Smooth muscle cell (in vitro differentiated cells): ENCODE measurements at regions not wholly inside any gene's neighbourhood (a gene's known extent, or its start where the extent isn't known, plus 50 kb on each side); places are given as distances from the start of the nearest gene placed in this dataset.

Source experiments
- DNase-seq: peaks from one replicate; lab custom pipeline; 2025; ENCODE audit not compliant: unreplicated experiment; lab: John Stamatoyannopoulos, UW
- H2AFZ ChIP-seq: fragments of 200-600 bp; sonication (generic); 2 replicates; pipeline ENCODE4 v1.6.0; 2016; ENCODE audit warnings: antibody characterized with exemption, low read depth, mild to moderate bottlenecking
- H3F3A ChIP-seq: fragments of 200-600 bp; sonication (generic); 2 replicates; pipeline ENCODE4 v1.6.0; 2017; ENCODE audit warnings: antibody characterized with exemption, low read depth
- H3K27ac ChIP-seq: fragments of 200-600 bp; sonication (generic); 2 replicates; pipeline ENCODE4 v1.5.1; 2016; ENCODE audit warnings: low read depth, mild to moderate bottlenecking
- H3K27me3 ChIP-seq: fragments of 200-600 bp; sonication (generic); 2 replicates; pipeline ENCODE4 v1.6.1; 2016; ENCODE audit warnings: low read depth, mild to moderate bottlenecking
- H3K36me3 ChIP-seq: fragments of 200-600 bp; sonication (generic); 2 replicates; pipeline ENCODE4 v1.5.1; 2016; ENCODE audit warnings: low read depth
- H3K4me1 ChIP-seq: fragments of 200-600 bp; sonication (generic); 2 replicates; pipeline ENCODE4 v1.5.1; 2016; ENCODE audit warnings: low read depth
- H3K4me2 ChIP-seq: fragments of 200-600 bp; sonication (generic); 2 replicates; pipeline ENCODE4 v1.6.0; 2016; ENCODE audit warnings: mild to moderate bottlenecking
- H3K4me3 ChIP-seq: fragments of 200-600 bp; sonication (generic); 2 replicates; pipeline ENCODE4 v1.5.1; 2016; ENCODE audit warnings: mild to moderate bottlenecking
- H3K79me2 ChIP-seq: fragments of 200-600 bp; sonication (generic); 2 replicates; pipeline ENCODE4 v1.6.0; 2016; ENCODE audit warnings: low read depth, mild to moderate bottlenecking
- H3K9ac ChIP-seq: fragments of 200-600 bp; sonication (generic); 2 replicates; pipeline ENCODE4 v1.6.0; 2016; ENCODE audit warnings: low read depth
- H3K9me3 ChIP-seq: fragments of 200-600 bp; sonication (generic); replicated peaks from 2 replicates; pipeline ENCODE4 v1.5.1; 2016; ENCODE audit warnings: low read depth
- H4K20me1 ChIP-seq: fragments of 200-600 bp; sonication (generic); 2 replicates; pipeline ENCODE4 v1.6.0; 2016; ENCODE audit warnings: low read depth
- WGBS: methylation state at CpG from one replicate; pipeline ENCODE4 v1.1.7; 2016; ENCODE audit warnings: low lambda C conversion rate; 5-methylcytosine and 5-hydroxymethylcytosine counted together
- TF ChIP-seq, protein P1 (sequence below): fragments of 200-600 bp; sonication (generic); IDR thresholded peaks from 2 replicates; pipeline ENCODE4 v1.5.1; 2017; ENCODE audit warnings: borderline replicate concordance, mild to moderate bottlenecking, antibody characterized with exemption; ENCODE audit not compliant: insufficient read depth, poor library complexity, severe bottlenecking

DNA sequence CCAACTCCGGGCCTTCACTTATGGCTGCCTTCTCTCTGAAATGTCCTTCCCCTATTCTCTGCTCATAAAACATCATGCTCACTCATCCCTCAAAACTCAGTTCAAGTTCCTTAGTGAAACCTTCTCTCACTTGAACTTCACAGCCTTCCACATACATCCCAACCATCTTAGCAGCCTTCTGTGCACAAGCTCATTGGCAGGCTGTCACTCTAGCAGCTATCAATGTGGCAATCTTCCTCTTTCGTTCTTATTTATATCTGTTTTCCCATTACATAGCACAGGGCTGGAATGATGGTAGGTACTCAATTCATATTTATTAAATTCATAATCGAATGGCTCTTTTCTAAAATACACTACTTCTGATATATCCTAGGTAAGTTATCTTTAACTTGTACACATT lies 66.4 kb upstream of the MCTP2 start:
- TF ChIP-seq, protein P1, sequence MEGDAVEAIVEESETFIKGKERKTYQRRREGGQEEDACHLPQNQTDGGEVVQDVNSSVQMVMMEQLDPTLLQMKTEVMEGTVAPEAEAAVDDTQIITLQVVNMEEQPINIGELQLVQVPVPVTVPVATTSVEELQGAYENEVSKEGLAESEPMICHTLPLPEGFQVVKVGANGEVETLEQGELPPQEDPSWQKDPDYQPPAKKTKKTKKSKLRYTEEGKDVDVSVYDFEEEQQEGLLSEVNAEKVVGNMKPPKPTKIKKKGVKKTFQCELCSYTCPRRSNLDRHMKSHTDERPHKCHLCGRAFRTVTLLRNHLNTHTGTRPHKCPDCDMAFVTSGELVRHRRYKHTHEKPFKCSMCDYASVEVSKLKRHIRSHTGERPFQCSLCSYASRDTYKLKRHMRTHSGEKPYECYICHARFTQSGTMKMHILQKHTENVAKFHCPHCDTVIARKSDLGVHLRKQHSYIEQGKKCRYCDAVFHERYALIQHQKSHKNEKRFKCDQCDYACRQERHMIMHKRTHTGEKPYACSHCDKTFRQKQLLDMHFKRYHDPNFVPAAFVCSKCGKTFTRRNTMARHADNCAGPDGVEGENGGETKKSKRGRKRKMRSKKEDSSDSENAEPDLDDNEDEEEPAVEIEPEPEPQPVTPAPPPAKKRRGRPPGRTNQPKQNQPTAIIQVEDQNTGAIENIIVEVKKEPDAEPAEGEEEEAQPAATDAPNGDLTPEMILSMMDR, result no peak
- Histone ChIP-seq H3K4me3 (no peak overlapping the region), H3K9ac (no peak overlapping the region), H3K4me2 (no peak overlapping the region), H3K27ac (no peak overlapping the region), H4K20me1 (no peaks in the 10 kb centered on the region), H3K4me1 (no peaks in the 10 kb centered on the region), H3K9me3 (no peaks in the 10 kb centered on the region), H2AFZ (peak overlapping the region; percentile 48), H3K36me3 (no peaks in the 10 kb centered on the region), H3K27me3 (no peaks in the 10 kb centered on the region), H3F3A (no peaks in the 10 kb centered on the region), H3K79me2 (no peaks in the 10 kb centered on the region)
- no peak for DNase-seq
- 92% methylated on average over 3 of the region's 3 CpGs for WGBS

DNA sequence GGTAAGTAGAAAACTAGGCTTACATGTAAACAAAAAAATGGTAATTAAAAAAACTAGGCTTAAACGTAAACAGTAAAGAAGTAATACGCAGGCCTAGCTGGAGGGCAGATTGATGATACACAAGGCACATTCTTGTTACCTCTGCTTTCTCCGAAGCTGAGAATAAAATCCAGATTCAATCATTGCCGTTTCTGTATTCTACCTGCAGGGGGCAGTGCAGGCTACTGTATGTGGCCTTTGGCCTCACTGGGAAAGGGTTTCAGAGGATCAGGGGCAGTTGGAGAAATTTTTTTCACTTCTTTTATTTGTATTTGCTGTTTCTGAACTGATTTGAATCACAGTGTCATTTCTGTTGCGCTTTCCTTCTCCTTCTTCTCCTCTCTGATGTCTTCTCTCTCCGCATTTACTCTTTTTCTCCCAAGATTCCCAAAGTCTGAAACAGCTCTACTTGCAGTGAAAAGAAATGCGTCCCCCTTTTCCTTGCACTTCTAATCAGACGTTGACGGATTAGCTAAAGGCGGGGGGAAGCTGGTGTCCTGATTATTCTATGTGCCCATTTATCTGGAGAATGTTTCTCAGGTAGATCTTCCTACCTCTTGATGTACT lies 67.1 kb upstream of the MCTP2 start:
- WGBS, result 42% methylated on average over 10 of the region's 10 CpGs
- TF ChIP-seq, protein P1, result peak; percentile 99
- Histone ChIP-seq H3K9me3 (no peaks in the 10 kb centered on the region), H3K4me3 (no peak overlapping the region), H3K4me2 (no peak overlapping the region), H3K36me3 (no peaks in the 10 kb centered on the region), H3K9ac (no peak overlapping the region), H3F3A (no peaks in the 10 kb centered on the region), H2AFZ (peak overlapping the region; percentile 48), H3K27ac (no peak overlapping the region), H3K79me2 (no peaks in the 10 kb centered on the region), H3K4me1 (no peaks in the 10 kb centered on the region), H3K27me3 (no peaks in the 10 kb centered on the region), H4K20me1 (no peaks in the 10 kb centered on the region)
- peak; percentile 8 for DNase-seq

DNA sequence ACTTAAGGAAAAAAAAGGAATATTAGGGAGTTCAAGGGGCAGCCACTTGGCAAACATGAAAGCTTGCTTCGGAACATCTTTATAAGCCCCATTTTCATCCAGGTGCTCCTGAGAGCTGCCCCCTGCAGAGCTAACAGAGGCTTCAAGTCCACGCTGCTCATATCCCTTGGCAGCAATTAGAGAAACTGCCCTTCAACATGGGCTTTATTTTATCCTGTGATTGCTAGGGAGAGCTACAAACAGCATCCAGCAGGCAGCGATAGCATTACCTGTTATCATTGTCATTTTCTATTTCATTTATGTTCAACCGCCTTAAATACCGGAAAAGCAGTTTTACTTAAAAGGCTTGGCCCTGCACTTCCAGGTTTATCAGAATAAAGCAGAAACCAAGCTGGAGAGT lies 68.4 kb upstream of the MCTP2 start:
- Histone ChIP-seq H3K4me1 (no peaks in the 10 kb centered on the region), H3K4me3 (no peak overlapping the region), H3K36me3 (no peaks in the 10 kb centered on the region), H3K9me3 (no peaks in the 10 kb centered on the region), H3F3A (no peaks in the 10 kb centered on the region), H3K4me2 (no peak overlapping the region), H3K79me2 (no peaks in the 10 kb centered on the region), H3K9ac (no peak overlapping the region), H3K27me3 (no peaks in the 10 kb centered on the region), H4K20me1 (no peaks in the 10 kb centered on the region), H3K27ac (no peak overlapping the region), H2AFZ (no peak overlapping the region)
- TF ChIP-seq, protein P1, result no peak
- DNase-seq, result no peak
- 90% methylated on average over 5 of the region's 5 CpGs for WGBS

DNA sequence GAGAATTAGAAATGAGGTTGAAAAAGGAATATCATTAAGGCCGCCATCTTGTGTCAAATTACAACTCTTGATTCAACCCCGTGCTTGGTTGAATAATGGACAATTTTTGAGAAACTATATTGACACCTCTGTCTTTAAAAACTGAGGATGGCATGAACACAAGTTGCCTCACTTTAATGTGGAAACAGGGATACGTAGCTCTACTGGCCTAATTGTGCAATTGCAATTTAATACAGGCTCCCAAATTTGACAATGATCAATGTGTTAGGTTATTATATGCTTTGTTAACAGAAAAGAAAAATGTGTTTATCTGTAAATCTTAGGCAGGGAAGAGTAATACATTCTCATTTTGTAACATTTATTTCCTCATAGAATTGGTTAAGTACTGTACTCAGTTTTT lies 77.1 kb upstream of the MCTP2 start:
- 93% methylated on average over 3 of the region's 3 CpGs for WGBS
- Histone ChIP-seq H3K4me2 (no peak overlapping the region), H3K4me1 (no peaks in the 10 kb centered on the region), H3F3A (no peaks in the 10 kb centered on the region), H3K79me2 (no peaks in the 10 kb centered on the region), H2AFZ (no peak overlapping the region), H3K27me3 (no peaks in the 10 kb centered on the region), H3K9me3 (no peaks in the 10 kb centered on the region), H4K20me1 (no peaks in the 10 kb centered on the region), H3K9ac (no peak overlapping the region), H3K4me3 (no peak overlapping the region), H3K27ac (no peak overlapping the region), H3K36me3 (no peaks in the 10 kb centered on the region)
- no peak for DNase-seq
- TF ChIP-seq, protein P1, result no peak
